B cell (primary cell): ENCODE measurements at regions not wholly inside any gene's neighbourhood (a gene's known extent, or its start where the extent isn't known, plus 50 kb on each side); places are given as distances from the start of the nearest gene placed in this dataset.

Source experiments
- CTCF ChIP-seq: fragments of 200-600 bp; IDR thresholded peaks from one replicate; pipeline ENCODE4 v1.8.0; 2022; ENCODE audit warnings: antibody characterized with exemption, mild to moderate bottlenecking
- EZH2 ChIP-seq: IDR thresholded peaks from 2 replicates; pipeline ENCODE4 v1.6.1; 2012; ENCODE audit warnings: borderline replicate concordance, low read depth, mild to moderate bottlenecking, moderate library complexity, low read length; ENCODE audit not compliant: insufficient read depth, poor library complexity, severe bottlenecking

GRCh38 chr12:25864306-25865276 lies 93.9 kb upstream of the RASSF8 start:
- TF ChIP-seq CTCF (no peak), EZH2 (no peak)
